ENCODE measurements at regions not wholly inside any gene's neighbourhood (a gene's known extent, or its start where the extent isn't known, plus 50 kb on each side); places are given as distances from the start of the nearest gene placed in this dataset.

DNA sequence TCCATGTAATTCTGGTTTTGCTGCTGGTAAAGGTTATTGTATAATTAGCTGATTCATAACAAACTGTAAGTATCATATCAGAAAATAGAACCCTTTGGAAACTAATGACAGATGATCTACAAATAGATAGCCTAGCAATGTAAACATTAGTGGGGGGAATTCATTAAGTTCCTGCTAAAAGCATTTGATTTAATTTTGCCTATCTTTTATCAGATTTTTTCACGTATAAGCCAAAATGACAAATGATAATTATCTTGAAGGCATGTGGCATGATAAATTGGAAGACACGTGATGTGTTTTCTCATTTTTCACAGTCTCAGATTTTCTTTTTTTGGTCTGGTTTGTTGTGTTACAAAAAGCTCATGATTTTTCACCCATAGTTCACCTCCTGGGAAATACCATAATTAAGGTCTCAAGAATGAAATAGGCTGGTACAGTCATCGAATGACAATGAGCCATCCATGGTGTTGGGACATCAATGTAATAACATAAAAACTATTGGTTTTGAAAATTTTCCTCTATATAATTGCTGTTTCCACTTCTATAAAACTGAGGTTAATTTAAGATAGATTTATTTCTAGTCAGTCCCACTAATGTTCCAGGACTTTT, 325.9 kb upstream of the TBL1XR1 start:
- in situ Hi-C loops (cut with HindIII; ENCODE audit: low sequenced_read_pairs), result no loop called here

GRCh38 chr3:177523872-177524438, 326.7 kb upstream of the TBL1XR1 start:
- in situ Hi-C loops (cut with HindIII; ENCODE audit: low sequenced_read_pairs), result no loop called here

GRCh38 chr3:177524742-177525141, 327.5 kb upstream of the TBL1XR1 start:
- in situ Hi-C loops (cut with HindIII; ENCODE audit: low sequenced_read_pairs), result no loop called here

GRCh38 chr3:177525414-177525813, 328.1 kb upstream of the TBL1XR1 start:
- in situ Hi-C loops (cut with HindIII; ENCODE audit: low sequenced_read_pairs), result no loop called here

- in situ Hi-C loops (cut with HindIII; ENCODE audit: low sequenced_read_pairs), result no loop called here
Observed at GRCh38 chr3:177525987-177526712, 328.9 kb upstream of the TBL1XR1 start.

GRCh38 chr3:177527182-177527581, 329.9 kb upstream of the TBL1XR1 start:
- in situ Hi-C loops (cut with HindIII; ENCODE audit: low sequenced_read_pairs), result no loop called here

DNA sequence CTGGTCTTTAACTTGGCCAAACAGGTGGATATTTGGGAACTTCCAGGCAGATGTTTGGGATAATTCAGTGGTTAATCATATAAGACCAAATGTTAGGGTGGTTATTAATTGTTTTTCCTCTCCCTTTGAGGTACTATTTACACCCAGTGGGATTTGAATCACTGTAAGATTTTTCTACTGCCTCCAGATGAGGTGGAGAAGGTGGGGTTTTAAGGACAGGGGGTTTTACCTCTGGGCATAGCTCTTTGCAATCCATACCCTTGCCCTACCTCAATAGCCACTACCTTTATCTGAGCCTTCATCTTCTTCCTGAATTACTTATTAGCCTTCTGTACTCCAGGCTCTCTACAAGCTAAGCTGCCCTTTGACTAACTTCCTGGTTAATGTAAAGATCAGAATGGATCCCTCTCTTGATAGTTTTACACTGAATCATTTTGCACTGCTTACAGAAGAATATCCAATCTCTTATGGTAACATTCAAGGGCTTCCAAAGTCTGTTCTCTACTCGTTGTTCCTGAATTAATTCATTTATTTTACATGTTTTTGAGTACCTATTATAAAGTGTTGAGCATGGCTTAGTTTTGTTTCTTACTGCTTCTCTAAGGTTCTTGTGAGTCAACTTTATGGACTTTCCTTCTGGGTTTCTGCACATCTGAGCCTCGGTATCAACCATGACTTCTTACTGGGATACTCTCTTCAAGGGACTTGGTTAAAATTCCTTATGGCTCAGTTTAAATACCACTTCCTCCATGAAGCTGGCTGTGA, 331.2 kb upstream of the TBL1XR1 start:
- in situ Hi-C loops (cut with HindIII; ENCODE audit: low sequenced_read_pairs), result no loop called here

DNA sequence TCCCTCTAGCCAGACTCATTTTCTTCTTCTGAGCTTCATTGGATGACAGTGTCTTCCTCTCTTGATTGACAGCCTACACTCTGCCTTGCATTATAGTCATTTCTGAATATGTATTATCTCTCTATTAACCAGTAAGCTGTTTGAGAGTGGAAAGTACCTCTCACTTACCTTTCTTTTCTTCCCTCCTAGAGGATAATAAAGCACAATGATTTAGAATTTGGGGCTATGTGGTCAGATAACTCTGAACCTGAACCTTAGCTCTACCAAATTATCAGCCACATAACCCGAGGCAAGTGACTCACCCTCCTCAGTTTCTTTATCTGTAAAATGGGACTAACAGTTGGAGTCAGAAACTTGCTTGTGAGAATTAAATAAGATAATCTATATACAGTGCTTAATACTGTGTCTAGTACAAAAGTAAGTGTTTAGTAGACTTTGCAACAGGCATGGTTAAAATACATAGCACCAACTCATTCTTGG, 331.8 kb upstream of the TBL1XR1 start:
- in situ Hi-C loops (cut with HindIII; ENCODE audit: low sequenced_read_pairs), result no loop called here

- in situ Hi-C loops (cut with HindIII; ENCODE audit: low sequenced_read_pairs), result no loop called here
Observed at GRCh38 chr3:177529716-177530335, 332.5 kb upstream of the TBL1XR1 start.

DNA sequence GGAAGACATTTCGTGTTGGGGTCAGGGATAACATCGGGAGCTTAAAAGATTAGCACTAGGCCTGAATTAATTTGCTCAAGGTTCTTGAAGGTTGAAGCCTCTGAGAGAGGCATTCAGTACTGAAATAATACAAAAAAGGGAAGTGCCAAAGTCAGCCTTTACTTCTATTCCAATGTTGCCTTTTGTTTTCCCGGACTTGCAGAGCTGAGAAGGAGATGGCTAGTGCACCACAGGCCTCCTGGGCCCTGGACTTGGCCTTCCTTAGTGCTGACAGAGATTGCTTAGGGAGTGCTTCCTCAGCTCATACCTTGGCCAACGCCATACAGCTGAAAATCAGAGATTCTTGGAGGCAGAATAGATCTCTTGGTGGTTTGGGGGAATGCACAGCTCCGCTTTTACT, 333.6 kb upstream of the TBL1XR1 start:
- in situ Hi-C loops (cut with HindIII; ENCODE audit: low sequenced_read_pairs), result no loop called here

DNA sequence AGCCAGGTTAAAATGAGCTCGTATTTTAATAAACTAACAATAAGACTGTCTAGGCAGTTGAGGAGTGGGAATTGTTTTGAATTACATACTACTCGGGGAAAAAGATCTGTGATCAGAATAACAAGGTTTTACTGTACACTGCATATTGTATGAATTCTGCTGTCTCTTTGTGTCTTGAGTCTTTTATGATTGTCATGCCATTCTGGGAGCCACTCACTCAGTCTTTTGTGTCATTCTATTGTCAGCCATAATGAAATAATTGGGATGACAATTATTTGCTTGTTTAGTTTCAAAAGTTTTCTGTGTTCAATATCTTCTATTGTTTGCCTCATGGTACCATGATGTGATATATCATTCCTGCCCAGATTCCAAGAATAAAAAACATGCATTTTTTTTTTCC, 339.6 kb upstream of the TBL1XR1 start:
- in situ Hi-C loops (cut with HindIII; ENCODE audit: low sequenced_read_pairs), result no loop called here

GRCh38 chr3:177537612-177538011, 340.3 kb upstream of the TBL1XR1 start:
- in situ Hi-C loops (cut with HindIII; ENCODE audit: low sequenced_read_pairs), result no loop called here

DNA sequence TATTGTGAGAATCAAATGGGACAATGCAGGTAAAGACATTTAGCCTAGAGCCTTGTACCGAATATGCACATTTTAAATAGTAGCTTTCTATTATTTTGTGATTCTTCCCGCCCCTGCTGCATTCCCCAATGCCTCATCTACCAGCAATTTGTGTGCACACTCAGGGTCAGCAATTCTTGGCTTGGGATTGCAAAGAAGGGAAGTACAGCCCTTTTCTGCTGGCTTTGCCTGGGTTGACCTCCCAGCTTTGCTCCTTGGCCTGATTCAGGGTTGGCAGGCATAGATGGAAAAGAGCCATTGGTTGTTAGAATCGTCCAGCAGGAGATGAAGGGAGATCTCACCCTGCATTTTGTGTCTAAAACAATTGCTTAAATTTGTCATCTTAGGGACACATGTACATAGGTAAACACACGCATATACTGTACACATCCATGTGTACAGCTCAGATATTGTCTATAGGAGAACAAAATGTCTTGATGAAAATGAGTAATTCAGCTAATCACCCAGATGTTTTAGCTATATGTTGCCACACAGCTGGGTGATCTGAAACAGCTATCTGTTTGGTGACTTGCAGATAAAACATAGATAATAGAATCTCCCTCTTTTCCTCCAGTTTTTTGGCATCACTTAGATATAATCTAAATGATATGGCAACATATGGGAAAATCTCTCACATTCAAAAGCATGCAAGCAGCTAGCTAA, 340.9 kb upstream of the TBL1XR1 start:
- in situ Hi-C loops (cut with HindIII; ENCODE audit: low sequenced_read_pairs), result no loop called here

DNA sequence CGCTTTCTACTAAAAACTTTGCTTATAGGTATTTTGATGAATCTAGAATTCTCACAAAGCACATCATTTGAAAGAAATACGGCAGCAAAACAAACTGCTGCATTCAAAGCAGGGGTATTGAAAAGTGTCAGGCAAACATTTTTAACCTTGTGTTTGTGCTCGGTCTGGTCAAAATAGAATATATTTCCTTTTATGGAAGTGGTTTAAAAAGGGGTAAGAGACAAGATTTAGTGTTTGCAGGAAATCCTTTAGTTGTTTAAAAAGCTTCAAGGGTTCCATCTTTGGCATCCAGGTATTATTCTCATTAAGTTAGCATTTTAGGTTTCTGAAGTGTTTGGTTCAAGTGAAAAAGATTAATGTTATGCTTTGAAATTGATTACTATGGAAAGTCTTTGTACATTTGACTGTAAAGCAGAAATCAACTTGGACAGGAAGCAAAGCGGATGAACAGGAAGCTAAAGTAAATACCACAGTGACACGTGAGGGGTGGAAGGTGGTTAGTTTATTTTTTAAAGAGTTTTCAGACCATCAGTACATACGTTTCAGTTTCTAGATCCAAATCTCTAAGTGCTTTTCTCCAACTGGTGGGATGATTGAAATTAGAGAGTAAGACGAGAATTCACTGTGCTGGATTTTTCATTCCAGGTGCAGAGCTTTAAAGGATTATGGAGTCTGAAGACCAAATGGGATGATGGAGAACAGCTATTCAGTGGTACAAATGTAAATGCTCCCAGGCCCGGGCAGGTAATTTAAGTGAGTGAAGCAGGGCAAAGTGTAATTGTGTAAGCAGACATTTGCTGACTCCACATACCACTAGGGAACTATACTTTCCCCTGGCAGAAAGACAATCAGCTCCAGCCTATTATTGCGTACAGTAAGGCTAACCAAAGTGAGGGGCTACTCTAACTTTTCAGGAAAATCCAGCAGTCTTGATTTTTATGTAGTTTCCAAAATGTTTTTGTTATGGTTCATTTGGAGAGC, 341.8 kb upstream of the TBL1XR1 start:
- in situ Hi-C loops (cut with HindIII; ENCODE audit: low sequenced_read_pairs), result no loop called here

GRCh38 chr3:177541541-177541940, 344.3 kb upstream of the TBL1XR1 start:
- in situ Hi-C loops (cut with HindIII; ENCODE audit: low sequenced_read_pairs), result no loop called here

DNA sequence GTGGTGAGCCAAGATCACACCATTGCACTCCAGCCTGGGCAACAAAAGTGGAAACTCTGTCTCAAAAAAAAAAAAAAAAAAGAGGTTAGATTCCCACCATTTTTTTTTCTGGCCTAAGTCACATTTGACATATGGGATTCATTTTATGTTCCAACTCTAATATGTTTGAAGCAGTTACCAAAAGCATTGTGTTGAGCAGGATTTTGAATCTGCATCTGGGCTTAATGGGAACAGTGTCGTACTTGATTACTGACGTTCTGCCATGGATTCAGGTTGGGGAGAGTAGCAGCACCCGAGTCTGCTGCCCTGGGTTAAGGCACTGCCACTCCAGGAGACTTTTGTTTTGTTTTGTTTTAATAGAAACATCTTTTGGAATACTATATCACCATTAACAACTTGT, 348.7 kb upstream of the TBL1XR1 start:
- in situ Hi-C loops (cut with HindIII; ENCODE audit: low sequenced_read_pairs), result no loop called here

DNA sequence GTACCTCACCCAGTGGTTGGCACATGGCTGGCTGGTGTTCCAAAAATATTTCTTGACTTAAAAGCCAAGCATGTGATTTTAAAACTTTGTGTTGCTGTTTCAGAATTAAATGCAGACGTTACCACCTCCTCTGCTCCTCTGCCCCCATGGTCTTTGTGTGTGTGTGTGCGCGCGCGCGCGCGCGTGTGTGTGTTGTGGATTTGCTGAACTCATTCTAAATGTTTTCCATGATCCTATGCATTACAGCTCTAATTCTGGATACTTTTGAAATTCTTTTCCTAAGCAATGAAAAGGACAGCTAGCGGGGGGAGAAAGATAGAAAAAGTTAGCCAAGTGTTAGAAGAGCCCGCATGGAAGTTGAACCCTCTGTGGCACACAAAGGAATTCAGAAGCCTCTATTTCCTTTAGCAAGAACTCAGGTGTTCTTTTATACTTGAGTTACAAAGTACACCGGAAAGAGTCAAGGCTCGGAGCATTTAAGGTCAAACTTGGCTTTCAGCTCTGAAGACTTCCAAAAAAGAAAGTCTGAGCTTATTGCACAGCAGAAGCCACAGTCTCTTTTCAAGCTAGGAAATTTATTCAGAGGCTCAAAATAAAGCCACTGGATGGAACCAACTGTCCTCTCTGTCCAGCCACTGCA, 350.5 kb upstream of the TBL1XR1 start:
- in situ Hi-C loops (cut with HindIII; ENCODE audit: low sequenced_read_pairs), result no loop called here

GRCh38 chr3:177550667-177551066, 353.4 kb upstream of the TBL1XR1 start:
- in situ Hi-C loops (cut with HindIII; ENCODE audit: low sequenced_read_pairs), result no loop called here

- in situ Hi-C loops (cut with HindIII; ENCODE audit: low sequenced_read_pairs), result no loop called here
Observed at GRCh38 chr3:177551431-177551836, 354.2 kb upstream of the TBL1XR1 start.
